ENCODE measurements at regions not wholly inside any gene's neighbourhood (a gene's known extent, or its start where the extent isn't known, plus 50 kb on each side); places are given as distances from the start of the nearest gene placed in this dataset.
A peak's percentile ranks its signal among the peaks of the same experiment; 100 is the strongest.

DNA sequence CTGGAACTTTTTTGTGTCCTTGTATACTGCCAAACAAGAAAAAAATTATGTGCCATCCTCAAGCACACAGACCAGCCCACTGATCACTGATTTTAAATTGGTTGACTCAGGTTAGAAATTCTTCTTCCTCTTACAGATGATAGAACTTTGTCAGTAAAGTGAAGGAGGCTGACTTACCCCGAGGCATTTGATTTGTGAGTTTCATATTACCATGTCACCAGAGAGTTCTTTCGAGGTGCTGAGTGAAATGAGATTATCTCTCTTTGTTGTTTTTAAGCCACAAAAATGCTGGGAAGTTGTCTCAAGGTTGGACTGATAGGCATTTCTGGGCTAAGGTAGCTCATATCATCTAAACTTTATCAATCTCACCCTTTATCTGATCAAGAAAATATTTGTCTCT, 78.8 kb upstream of the FAM180A start:
- no peak for DNase-seq

DNA sequence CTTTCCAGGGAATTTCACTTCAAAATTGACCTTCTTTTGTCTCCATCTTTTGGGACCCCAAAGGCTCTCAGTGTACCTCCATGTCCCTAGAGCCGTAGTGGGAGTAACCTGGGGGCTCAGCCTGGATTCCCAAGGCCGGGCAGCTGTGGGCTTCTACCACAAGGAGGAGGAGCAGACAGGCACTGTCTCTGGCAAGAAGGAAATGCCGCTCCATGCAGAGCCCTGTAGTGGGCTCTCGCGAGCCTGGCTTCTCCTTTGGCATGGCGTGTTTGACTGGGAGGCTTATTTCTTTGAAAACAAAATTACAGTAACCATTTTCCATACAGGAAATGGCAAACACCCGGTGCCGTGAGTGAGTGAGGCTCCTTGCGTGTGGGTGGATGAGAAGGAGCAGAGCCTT, 76.8 kb upstream of the FAM180A start:
- DNase-seq, result no peak

GRCh38 chr7:135822376-135822775, 73.8 kb upstream of the FAM180A start:
- DNase-seq, result no peak

GRCh38 chr7:135817583-135817982, 69.0 kb upstream of the FAM180A start:
- DNase-seq, result no peak

DNA sequence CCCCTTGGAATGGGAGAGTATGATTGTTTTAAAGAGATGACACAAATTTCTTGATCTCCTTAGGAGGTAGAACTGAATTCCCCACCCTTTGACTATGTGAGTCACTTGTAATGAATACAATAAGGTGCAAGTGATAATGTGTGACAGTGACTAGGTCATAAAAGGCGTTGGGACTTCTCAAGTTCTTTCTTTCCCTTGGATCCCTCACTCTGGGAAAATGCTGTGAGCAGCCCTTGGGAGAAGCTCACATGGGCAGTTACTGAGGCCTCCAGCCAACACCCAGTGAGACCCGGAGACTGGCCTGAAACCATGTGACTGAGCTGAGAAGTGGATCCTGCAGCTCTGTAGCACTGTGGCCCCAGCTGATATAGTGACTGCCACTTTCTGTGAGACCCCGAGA, 66.4 kb upstream of the FAM180A start:
- no peak for DNase-seq

- DNase-seq, result no peak
Measured at GRCh38 chr7:135812148-135812547, 63.5 kb upstream of the FAM180A start.

- DNase-seq, result no peak
Measured at GRCh38 chr7:135811506-135811905, 62.9 kb upstream of the FAM180A start.

DNA sequence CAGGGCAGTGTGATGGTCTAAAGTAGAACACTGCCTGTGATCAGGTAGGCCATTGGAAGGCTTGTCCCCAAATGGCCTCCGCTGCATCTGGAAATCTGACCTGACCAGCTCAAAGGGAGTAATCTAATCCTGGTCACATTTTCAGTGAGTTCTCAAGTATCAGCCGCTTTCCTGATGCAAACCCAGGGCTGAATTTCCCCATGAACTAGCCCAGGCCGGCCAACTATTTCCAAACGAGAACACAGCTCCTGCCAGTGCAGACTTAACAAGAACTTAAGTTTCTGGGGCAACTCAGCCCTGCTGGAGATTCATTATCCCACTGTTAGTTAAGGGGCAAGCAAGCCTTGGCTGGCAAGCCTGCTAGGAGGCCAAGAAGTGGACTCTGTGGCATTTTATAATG, 59.6 kb upstream of the FAM180A start:
- DNase-seq, result no peak

- DNase-seq, result no peak
Measured at GRCh38 chr7:135803143-135803542, 54.5 kb upstream of the FAM180A start.

- no peak for DNase-seq
Measured at GRCh38 chr7:135802697-135803096, 54.1 kb upstream of the FAM180A start.

DNA sequence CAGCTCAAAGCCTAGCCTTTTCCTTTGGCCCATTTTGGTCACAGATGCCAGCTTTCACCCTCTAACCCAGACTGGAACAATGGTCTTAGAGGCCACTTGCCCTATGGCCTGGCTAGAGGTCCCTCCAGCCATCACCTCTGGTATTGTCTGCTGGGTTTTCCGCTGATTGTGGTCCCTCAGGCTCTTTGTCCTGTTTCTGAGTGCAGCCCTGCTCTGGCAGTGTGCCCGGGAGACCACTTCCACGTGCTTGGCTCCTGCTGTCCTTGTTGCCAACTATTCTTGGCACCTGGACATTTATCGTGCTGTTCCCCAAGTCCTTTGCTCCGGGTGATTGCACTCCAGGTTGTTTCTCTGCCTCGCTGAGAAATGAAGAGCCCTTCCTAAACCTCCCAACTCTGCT, 53.3 kb upstream of the FAM180A start:
- DNase-seq, result no peak

- peak; percentile 73 for DNase-seq
Measured at GRCh38 chr7:135801045-135801693, 52.6 kb upstream of the FAM180A start.

DNA sequence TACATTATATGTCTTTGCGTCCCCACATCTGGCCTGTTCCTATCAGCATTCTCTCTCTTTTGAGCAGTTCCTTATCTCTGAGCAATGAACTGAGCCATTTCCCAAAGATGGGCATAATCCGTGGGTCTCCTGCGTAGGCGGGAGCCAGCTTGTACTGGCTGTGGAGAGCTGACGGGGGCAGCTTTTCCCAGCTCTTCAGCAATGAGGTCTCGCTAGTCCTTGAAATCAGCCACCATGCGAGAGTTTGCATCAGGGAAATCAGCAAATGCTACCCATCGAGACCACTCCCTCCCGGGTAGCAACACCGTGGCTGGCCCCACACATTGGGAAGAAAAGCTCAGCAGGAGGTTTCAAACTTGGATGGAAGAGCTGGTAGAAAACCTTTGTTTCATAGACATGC, 51.9 kb upstream of the FAM180A start:
- DNase-seq, result no peak

DNA sequence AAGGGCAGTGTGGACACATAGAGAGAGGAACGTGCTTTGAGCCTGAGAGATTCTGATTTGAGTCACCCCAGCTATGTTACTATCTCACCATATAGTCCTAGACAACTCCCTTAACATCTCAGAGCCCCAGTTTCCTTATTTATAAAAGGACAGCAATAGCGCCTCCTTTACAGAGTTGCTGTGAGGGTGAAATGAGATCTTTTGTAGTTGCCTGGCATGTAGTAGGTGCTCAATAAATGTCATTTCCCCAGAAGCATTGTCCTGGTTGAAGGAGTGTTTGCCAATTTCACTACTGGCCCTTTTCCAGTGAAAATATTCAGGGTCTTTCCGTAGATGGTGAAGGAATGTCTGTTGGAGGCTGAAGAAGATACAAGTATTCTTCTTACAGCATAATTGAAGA, 51.3 kb upstream of the FAM180A start:
- no peak for DNase-seq

Measured in CD4-positive, alpha-beta T cell treated with Interleukin-10 for 1 hour (primary cell).